LoVo (cell line): ENCODE measurements at regions not wholly inside any gene's neighbourhood (a gene's known extent, or its start where the extent isn't known, plus 50 kb on each side); places are given as distances from the start of the nearest gene placed in this dataset.
A peak's percentile ranks its signal among the peaks of the same experiment; 100 is the strongest.

Experiments used
- DNase-seq: peaks from one replicate; pipeline ENCODE4 v3.0.0-alpha.2; 2016; ENCODE audit warnings: low spot score

DNA sequence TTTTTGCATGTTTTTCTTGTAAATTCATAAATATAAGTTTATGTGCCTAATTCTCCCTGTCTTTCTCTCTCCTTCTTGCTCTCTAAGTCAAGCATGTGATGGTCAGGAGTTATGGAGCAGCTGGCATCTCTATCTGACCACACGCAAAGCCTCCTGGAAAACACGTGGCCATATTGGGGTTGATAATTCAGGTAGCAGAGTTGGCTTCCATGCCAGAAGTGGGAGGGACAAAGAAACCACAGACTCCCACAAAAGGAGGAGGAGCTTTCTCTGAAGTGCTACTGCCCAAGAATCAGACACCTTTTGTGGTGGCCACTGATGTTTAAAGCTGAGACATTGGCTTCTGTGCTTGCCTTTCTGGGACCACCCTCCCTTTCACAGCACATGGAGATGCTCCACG lies 517.6 kb upstream of the TMEM132C start:
- no peak for DNase-seq

DNA sequence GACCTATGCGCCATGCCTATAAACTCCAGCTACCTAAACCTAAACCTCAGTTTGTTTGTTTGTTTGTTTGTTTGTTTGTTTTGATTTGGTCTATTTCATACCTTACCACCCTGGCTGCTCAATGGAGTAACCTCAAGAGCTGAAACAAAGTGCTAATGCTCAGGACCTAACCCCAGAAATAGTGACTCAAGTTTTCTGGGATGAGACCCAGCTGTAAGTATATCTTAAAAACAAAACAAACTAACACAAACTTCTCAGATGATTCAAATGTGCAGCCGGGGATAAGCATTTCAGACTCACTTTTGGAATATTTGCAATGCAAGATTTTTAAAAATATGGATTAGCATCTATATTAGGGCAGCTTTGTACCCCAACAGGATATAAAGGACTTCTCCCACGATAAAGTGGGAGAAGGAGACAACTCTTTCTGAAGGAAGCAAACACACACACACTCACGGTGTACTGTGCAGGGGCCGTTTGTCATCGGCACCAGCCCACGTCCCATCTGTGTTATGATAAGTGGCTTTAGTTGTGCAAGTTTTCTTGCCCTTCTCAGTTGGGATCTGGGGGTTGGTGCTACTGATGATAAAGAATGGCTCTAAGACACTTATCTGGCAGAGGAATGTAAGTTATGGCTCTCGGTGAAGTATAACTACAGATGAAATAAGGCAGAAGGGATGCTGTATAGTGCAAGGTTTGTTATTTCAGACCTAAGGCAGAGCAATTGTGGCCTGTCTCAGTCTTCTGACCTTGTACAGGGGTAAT lies 516.7 kb upstream of the TMEM132C start:
- DNase-seq, result no peak

DNA sequence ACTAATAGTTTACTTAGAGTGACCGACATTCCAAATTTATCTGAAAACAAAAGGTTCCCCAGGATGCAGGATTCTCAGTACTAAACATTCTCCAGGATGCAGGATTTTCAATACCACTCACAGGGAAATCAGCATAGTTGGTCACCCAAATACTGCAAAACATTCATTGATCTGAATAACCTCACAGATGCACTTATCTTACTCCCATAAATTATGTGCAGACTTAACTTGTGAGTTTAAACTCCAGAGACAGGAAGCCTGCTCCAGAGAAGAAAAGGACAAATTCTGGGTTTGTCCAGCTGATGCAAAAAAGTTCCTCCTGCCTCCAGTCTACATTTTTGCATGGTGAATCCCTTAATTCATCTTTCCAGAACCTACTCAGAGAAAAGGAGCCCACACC lies 514.2 kb upstream of the TMEM132C start:
- DNase-seq, result no peak

DNA sequence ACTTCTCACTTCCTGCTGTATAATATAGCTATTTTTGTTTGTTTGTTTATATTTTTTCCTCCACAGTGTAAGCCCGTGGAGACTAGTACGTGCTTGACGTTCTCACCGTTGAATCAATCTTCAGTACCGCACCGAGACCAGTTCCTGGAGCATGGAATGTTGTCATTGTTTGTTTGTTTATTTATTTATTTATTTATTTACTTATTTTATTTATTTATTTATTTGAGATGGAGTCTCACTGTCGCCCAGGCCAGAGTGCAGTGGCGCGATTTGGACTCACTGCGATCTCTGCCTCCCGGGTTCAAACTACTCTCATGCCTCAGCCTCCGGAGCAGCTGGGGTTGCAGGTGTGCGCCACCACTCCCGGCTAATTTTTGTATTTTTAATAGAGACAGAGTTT lies 506.6 kb upstream of the TMEM132C start:
- DNase-seq, result no peak

DNA sequence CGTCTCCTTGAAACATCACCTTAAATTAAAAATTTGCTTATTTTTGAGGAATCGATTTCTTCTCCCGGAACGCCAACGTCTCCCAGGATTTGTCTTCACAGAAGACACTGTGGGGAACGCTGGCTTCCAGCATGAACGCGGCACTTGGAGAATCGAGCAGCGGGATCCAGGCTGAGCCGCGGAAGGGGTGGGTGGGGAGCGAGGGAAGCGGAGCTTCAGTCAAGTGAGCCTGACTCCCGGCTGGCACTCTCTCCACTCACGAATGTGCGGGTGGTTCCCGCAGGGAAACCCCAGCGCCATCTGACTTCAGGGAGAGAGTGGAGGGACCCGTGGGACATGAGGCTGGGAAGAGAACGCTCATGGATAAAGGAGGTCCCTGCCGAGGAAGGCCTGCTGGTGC lies 506.0 kb upstream of the TMEM132C start:
- DNase-seq, result no peak

DNA sequence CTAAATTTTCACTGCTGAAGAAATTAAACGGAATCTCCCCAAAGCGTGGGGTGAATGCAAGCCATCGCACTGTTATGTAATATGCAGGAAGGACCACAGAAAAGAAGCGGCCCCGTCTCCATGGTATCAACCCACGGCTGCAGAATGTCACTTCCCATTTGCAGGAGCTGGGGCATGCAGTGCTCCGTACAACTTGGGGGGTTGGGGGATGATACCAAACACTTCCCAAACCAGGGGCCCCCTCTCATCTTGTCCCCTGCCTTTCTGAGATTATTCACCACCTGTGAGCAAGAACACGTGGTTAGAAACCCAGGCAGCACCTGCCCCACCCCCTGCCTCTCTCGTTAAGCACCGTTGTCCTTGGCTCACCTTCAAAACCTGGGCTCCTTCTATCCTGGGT lies 505.1 kb upstream of the TMEM132C start:
- no peak for DNase-seq

DNA sequence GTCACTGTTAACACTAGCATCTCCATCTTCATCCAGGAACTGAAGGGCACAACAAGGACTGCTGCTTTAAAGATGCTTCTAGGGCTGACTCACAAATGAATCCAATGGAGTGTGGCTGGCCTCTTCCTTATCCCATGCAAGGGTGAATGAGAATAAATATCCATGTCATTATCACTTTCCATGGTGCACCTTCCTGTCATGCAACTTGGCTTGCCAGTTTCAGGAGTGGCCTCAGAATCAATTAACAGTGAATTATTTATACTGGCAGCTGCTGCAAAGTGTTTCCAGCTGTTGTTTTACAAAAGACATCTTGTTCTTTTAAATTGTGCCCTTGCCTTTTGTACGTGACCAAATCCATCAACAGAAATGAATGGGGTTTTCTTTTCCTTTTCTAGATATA lies 499.3 kb upstream of the TMEM132C start:
- no peak for DNase-seq

DNA sequence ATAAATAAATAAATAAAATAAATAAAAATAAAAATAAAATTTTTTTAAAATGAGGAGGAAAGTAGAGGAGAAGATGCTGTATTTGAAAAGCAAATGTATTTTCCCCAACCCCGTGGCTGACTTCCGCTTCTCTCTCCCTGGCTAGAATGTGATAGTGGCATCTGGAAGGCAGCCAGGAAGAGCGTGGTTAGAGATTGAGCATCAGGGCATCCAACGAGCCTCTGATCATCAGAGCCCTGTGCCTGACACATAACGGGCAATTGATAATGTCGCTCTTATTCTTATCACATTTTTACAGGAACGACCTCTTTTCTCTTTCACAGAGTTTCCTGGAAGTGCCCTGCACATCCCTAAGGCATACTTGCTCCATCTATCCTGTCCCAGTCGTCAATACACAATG lies 496.9 kb upstream of the TMEM132C start:
- no peak for DNase-seq

DNA sequence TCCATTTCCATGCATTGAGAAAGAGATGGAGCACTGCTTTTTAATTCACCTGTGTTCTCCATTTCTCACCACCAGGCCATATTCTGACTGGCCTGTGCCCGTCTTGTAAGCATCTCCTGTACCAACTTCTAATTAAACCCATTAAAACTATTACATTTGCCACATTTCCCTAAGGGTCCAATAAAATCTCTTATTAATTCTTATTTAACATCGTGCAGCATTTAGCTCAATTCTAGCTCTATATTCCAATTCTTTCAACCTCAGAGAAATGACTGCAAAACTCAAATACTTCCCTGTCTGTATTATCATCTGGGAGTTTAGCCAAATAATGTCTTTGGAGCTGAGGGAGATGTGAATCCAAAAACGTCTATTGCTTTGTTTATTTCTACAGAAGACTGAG lies 495.4 kb upstream of the TMEM132C start:
- no peak for DNase-seq

DNA sequence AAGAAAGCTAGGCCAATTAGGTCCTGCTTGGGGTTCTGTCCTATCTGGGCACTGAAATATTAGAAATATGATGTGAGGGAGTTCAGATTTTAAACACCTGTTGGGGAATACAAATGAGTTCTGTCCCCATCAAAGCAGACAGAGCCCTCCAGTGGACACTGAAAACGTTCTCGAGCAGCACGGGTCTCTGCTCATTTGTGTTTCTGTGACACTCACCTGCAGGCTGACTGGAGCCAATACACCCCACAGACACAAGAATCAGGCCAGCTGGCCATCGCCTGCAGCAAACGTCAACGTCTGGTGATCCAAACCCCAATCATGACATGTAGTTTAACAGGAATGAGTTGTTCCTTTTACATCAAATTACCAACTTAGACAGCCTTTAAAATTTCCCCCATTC lies 493.4 kb upstream of the TMEM132C start:
- no peak for DNase-seq

DNA sequence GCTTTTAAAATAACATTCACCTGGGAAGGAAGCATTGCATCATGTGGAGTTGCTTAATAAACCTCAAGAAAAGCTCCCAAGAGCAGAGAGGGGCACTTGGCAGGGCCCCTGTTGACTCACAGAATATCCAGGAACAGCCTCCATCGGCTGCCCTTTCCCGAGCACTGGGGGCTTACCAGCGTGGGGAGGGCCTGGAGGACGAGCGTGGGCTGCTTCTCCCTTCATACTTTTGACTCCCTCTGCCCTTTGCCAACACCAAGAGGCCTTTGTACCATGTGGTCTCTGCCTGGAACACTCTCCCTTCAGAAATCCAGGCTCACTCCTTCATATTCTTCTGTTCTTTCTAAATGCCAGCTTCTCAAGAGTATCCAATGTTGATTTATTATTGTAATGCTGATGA lies 492.1 kb upstream of the TMEM132C start:
- DNase-seq, result no peak

DNA sequence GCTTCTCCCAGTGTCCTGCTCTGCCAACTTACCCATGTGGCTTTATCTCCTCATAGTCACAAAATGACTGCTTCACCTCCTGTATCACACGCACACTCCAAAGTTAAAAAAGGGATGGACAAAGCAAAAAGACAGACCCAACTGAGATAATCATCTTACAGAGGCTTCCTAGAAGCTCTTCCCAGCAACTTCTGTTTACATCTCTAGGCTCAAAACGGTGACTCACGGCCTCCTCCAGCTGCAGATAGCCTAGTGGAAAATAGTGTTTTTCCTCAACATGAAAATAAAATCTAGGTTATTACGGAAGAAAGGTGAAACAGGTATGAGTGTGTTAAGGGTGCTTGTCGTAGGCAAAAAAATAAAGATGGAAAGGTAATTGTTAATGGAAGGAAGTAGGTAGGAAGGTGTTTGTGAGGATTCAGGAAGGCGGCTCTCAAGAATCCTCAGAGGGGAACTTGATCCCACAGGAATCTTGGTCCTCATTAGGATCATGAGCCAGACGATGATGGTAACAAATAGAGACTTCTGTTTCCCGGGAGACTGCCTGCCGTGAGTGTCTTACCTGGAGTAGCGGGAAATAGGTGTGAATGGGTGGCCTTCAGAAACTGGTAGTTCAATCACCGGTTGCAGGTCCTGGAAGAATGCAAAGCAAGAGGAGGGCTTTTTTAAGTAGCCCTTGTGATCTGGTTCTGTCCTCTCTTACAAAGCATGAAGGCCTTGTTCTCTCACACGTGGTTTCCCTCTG lies 487.5 kb upstream of the TMEM132C start:
- no peak for DNase-seq

DNA sequence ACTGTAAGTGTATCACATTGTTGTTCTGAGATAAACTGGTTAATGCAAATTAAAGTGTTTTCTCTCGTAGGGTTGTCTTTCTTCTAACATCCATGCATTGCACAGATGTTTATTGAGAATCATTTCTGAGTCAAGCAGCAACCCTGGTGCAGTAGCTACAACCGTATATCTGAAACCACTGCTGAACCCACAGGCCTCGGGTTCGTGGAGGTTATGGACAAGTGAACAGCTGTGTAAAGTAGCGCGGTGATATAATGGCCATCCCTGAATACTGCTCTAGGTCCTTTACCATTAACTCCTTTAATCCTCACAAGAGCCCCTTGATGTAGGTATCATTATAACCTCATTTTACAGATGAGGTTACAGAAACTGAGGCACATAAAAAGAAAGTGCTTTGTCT lies 486.1 kb upstream of the TMEM132C start:
- no peak for DNase-seq

DNA sequence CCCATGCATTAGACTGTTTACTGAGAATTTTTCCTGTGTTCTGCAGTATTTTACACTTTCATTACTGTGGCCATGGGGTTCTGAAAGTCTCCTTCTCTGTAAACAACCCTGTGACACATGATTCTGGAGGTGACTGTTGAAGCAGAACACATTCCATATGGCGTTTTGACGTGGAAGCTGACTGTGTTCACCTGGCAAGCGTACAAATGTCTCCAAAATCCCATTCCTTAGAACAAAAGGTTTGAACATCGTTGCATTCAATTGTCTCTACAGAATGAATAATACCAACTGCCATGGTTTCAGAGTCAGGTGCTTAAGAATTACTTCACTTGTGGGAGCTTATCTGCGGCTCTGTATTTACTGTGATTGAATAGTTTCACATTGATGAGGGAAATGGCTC lies 485.6 kb upstream of the TMEM132C start:
- DNase-seq, result no peak

DNA sequence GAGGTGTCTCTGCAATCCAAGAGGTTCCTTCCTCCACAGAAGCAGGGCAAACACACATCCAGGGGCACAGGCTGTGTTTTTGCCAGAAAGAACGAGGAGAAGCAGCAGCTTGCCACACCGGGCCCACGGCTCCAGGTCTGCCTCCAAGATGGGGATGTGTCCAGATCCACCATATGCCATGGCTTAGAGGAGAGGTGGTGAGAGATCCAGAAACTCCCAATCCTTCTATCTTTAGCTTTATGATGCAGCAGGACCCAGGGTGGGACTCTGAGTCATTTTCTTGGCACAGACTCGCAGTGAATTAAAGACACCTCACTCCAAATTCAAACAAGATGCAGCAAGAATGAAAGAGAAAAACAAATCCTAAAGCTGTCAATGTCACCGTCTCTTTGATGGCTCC lies 481.4 kb upstream of the TMEM132C start:
- DNase-seq, result peak; percentile 11

DNA sequence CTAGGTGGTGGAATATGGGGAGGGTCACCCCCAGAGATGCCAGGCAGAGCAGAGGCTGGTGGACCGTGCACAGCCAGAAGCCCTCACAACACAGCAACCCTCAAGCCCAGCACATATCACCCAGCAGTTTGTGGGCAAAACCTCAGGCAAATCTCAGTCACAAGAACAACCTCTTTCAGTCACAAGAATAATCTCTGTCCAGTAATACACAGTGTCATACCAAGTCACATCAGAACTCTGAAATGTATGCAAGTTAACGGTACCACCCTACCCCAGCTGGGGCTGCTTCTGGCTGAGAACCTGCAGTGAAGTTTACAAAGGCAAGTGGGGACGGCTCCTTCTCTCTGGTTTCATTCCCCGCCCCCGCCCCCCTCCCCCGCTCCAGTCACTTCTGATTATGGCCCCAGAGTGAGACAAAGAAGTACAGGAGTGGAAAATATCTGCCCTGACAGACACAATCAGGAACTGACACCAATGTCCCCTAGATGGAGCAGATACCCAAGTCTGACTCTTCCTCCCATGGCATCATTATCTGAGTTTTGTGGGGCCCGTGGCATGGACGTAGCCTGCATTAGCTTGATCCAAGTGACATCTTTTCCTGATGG lies 480.9 kb upstream of the TMEM132C start:
- no peak for DNase-seq

DNA sequence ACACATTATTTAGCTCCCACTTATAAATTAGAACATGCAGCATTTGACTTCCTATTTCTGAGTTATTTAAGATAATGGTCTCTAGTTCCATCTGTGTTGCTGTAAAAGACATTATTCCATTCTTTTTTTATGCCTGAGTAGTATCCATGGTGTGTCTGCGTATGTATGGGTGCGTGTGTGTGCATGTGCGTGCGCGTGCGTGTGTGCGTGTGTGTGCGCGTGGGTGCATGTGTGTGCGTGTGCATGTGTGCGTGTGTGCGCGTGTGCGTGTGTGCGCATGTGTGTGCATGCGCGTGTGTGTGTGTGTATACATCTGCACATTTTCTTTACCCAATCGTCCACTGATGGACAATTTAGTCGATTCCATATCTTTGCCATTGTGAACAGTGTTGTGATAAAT lies 479.4 kb upstream of the TMEM132C start:
- DNase-seq, result no peak

DNA sequence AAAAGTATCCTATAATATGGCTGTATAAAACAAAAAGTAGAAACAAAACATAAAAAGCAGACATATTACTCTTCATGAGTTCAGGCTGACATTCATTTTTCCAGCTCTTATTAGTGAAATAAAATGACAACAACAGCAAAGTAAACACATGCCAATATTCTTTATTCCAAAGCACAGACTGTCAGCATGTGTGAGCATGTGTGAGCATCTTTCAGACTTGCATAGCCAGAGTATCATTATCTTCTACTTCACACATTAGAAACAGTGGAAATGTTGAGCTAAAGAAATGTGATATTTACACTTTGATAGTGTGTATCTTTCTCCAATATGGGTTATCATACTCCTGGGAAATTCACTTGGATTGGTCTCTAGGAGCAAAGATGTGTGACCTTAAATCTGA lies 476.6 kb upstream of the TMEM132C start:
- no peak for DNase-seq

DNA sequence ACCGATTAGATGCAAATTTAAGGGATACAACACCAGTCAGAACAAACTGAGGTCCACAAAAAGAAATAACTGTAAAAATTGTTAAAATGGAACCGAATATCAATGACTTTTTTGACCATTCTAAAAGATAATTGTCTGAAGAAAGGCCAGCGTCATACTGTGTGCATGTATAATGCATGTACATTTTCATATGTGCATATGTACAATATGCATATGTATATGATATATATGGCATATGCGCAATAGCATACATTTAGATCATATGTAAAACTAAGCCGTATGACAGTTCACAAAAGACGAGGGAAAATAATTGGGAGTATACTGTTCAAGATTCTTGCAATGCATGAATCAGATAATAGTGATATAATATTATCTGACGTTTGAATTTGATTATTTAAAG lies 475.8 kb upstream of the TMEM132C start:
- DNase-seq, result no peak

DNA sequence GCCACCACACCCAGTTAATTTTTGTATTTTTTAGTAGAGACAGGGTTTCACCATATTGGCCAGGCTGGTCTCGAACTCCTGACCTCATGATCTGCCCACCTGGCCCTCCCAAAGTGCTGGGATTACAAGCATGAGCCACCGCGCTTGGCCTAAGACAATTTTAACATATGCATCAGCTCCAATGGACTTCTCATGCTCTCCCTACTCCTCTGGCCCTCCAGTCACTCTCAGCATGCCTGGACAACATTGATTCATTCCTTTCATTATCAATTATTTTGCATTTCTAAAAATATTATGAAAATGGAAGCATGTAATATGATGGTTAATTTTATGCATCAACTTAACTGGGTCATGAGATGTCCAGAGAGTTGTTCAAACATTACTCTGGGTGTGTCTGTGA lies 469.1 kb upstream of the TMEM132C start:
- no peak for DNase-seq

DNA sequence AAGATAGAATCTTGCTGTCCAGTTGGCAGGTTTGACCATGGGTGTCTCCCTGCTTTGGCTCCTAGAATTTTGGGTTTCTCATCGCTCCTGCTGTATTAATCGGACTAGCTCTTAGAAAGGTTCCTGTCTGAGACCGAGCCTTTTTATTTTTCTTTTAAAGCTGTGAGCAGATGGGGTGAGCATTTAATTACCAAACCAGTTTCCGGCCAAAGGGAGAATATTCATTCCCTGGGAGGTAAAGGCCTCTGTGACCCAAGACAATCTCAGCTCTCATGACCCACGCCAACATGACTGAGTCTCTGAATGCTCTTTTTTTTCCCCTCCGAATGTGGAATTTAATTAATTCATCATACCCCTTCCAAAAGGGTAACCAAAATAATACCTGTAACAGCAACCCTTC lies 464.7 kb upstream of the TMEM132C start:
- DNase-seq, result no peak

DNA sequence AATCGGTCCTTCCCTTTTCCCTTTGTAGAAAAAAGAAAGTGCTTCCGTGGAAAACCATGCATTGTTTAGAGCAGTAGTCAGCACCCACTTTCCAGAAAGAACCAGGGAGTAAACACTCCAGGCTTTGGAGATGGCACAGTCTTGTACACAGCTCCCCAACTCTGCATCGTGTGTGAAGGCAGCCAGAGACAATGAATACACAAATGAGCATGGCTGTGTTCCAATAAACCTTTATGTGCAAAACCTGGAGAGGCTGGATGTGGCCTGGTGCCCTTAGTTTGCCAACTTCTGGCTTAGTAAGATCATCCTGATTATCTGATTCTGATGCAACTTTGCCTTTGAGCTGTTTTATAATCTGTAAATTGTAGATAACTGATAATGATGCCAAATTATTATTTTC lies 463.4 kb upstream of the TMEM132C start:
- DNase-seq, result no peak

DNA sequence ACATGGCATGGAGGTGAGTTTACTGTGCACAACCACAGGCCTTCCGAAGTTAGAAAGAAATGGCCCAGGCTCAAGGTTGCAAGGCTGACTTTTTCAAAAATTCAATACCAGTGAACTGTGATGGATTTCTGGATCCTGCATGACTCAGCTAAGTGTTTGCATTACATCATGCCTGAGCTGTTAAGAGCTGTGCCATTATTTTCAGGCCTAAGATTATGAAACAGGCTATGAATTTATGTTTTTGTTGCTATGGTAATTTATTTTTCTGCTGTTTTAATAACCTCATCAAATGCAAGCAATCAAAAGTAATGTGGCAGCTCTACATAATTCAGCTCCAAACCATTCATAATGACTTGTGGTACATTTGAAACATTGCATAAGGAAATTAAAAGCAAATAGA lies 457.7 kb upstream of the TMEM132C start:
- peak; percentile 17 for DNase-seq

DNA sequence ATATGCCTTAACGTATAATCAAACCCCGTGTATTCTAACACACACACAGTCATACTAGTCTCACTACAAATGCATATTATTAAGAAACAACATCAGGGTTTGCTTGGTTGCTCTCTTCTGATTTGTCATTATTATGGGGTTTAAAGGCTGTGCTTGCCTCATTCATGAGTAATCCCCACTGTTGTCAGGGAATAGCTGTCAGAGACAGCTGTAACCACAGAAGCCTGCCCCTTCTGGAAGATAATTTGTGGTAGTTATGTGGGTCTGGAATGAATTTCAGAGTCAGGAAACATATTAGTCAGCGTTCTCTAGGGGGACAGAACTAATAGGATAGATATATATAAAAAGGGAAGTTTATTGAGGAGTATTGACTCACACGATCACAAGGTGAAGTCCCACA lies 456.9 kb upstream of the TMEM132C start:
- no peak for DNase-seq
